HG02970 (cell line): ENCODE measurements at regions not wholly inside any gene's neighbourhood (a gene's known extent, or its start where the extent isn't known, plus 50 kb on each side); places are given as distances from the start of the nearest gene placed in this dataset.
"Not testable (repeated sequence)": the region's sequence is repeated elsewhere in the genome, so short reads cannot be mapped to it uniquely, and the experiment has no call there.

Experiments
- ATAC-seq: cut with Tn5 transposase; IDR thresholded peaks from one replicate; pipeline ENCODE4 v1.9.1; 2021; ENCODE audit warnings: mild to moderate bottlenecking, moderate library complexity, moderate number of reproducible peaks; ENCODE audit not compliant: unreplicated experiment, low FRiP score

DNA sequence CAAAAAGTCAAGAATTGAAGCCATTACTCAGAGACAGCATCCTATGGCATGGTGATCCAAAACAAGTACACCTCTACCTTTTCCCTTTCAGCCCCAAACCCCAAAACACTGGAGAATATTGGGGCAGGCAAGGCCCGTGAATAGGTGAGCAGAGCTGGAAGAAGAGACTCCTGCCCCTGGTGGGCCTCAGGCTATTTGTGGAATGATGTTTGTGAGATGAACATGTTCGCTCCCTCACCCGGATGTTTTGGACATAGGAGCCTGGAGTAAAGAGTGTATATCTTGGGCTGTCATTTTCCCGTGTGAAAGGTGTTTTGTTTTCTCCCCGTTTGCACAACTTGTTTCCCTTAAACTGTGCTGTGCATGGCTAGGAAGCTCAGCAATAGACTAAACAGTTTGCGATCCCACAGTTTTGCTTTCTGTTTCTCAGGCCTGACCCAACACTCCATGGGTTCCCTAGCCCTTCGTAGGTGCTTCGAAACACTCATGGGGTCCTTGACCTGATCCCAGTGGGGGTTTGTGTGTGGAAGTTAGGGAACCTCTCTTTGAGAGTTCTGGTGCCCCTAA lies 136.5 kb upstream of the TNP1 start:
- no peak for ATAC-seq

DNA sequence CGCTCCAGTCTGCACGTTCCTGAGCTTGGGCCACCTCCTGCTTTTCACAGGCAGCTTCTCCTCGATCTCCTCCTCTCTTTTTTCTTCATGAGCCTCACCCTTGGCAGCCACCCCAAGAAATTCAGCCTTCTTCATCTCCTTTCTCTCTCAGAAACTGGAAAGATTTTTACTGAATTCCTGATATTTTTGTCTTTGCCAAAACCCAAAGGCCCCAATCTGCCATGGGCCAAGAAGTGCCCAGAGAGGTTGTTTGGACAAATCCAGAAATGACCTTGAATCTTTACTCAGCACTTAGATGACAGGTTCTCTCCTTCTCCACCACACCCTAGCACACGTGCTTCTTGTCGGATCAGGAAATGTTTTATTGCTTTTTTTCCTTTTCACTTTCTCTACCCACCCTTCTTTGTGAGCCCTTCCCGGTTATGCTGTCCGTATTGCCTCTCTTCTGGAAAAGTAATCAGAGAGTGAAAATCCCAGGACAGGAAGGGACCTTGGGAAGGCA lies 134.5 kb upstream of the TNP1 start:
- no peak for ATAC-seq

DNA sequence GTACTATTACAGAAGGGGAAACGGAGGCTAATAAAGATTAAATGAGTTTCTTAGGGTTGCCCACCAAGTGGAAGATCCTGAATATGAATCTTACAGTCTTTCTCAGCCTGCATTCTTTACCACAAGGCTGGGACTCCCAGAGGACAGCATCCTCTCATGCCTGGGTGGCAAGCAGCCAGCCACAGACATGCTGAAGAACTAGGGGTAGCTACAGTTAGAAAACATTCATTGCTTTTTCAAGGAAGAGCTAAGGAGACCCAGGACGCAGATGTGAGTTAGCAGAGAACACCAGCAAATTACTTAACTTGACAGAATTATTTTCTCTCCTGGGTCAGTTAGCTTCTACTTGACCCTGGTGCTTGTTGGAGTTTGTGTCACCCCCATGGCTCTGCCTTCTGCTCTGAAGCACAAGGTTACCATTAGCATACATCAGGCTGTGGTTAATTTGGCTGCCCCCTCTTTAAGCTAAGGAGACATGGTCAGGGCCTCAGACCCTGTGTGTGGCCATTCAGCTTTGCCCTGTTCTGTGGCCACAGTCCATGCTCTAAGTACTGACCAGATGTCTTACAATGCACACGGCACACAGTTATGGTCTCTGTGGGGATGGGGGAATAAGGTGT lies 132.3 kb upstream of the TNP1 start:
- ATAC-seq: no peak

DNA sequence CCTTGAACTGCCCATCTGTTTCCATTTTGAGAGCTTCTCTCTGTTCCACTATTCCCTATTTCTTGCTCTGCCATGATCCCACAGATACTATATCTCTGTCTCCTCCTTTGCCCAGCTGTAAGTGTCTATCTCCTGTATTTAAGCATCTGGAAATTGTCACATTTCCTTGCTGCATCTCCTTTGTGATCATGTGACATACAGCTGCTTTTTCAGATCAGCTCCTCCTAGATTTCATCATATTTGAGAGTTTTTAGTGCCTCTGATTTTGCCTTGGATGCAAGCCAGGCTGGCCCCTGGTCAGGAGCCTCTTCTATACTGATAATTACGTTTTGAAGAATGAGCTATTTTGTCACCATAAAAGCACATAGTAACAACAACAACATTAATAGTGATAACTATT lies 131.7 kb upstream of the TNP1 start:
- no peak for ATAC-seq

DNA sequence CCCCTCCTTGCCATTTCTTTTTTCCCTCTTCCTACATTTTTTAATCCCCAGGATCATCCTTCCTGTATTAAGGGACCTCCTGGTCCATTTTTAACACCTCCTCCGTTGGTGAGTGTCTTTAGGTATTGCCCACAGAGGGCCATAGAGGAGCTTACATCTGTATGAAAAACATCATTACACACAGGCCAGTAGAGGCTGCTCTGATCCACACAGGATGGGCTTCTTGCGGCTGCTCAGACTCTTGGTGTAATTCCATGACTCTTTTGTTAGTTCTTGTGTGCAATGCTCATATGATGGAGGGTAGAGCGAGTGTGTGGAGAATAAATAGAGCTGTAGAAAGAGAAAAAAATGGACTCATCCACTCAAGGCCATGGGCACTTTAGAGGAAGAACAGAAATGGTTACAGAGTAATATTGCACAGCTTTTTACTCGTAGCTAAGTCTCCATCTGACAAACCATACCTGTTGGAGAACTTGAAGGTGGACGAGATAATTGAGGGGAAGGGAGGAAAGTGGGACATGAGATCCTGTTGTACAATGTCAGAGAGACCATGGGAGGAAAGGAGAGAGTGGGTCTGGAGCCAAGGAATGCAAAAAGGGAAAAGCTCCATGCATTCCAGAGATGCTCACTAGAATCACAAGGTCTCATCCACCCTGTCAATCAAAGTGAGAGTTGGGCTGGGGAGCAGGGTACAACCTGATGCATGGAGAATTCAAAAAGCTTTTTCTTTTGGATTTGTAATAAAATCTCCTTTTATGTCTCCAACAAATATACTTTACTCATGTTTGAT lies 129.7 kb upstream of the TNP1 start:
- no peak for ATAC-seq

DNA sequence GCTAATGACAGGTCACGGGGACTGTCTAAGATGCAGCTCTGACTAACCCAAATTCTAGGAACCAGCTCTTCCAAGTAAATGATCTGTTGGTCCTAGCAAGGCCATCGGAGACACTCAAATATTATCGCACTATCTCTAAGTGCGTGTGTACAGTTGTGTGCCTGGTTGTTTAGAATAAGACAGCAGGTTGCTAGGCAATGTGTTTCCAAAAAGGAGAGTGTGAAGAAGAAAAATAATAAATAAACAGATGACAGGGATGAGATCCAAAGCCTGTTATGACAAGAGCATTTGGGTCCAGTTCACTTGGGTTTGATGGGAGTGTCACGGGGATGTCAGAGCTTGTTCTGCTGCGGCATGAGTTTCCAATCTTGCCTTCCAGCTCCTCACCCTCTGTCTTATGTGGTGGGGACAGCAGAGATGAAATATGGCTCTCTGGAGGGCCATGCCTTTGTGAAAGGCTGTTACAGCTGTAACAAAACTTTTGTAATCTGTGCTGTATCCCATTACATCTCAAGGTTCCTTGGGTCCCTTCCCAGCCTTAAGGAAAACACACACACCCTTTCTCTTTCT lies 127.5 kb upstream of the TNP1 start:
- no peak for ATAC-seq

DNA sequence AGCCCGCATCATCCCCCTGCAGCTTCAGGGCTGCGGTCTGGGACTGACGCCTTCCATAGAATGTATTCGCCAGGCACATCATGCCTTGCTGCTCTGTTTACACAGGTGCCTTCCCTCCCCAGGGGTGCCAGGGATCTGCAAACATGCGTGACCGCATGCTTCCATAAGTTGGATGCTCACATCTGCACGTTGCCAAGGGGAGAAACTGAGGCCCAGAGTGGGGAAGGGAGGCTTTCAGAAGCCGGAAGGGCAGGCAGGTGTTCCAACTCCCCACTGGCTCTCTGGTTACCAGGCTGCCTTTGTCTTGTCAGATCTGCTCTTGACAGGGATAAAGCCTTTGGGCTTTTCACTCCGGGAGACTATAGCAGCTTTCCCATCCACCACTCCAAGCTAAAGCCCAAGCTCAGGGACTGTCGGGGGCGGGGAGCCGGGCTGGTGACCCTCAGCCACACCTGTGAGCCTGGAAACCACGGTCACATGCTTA lies 125.8 kb upstream of the TNP1 start:
- ATAC-seq: no peak

DNA sequence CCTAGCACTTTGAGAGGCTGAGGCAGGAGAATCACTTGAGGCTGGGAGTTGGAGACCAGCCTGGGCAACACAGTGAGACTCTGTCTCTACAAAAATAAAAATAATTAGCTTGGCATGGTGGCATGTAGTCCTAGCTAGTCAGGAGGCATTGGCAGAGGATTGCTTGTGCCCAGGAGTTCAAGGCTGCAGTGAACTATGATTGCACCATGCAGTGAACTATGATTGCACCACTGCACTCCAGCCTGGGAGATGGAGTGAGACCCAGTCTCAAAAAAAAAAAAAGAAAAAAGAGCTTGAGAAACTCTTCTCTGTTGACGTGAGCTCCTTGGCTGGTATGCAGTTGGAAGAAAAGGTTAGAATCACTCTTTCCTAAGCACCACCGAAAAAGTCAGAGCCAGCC lies 125.1 kb upstream of the TNP1 start:
- ATAC-seq: no peak

DNA sequence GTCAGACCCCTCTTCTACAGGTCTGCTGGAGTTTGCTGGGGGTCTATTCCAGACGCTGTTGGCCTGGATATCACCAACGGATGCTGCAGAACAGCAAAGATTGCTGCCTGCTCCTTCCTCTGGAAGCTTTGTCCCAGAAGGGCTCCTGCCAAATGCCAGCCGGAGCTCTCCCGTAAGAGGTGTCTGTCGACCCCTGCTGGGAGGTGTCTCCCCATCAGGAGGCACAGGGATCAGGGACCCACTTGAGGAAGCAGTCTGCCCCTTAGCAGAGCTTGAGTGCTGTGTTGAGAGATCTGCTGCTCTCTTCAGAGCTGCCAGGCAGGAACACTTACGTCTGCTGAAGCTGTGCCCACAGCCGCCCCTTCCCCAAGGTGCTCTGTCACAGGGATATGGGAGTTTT lies 122.1 kb upstream of the TNP1 start:
- ATAC-seq: not testable (repeated sequence)

DNA sequence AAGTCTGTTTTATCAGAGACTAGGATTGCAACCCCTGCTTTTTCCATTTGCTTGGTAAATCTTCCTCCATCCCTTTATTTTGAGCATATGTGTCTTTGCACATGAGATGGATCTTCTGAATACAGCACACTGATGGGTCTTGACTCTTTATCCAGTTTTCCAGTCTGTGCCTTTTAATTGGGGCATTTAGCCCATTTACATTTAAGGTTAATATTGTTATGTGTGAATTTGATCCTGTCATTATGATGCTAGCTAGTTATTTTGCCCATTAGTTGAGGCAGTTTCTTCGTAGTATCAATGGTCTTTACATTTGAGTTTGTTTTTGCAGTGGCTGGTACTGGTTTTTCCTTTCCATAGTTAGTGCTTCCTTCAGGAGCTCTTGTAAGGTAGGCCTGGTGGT lies 120.6 kb upstream of the TNP1 start:
- not testable (repeated sequence) for ATAC-seq

DNA sequence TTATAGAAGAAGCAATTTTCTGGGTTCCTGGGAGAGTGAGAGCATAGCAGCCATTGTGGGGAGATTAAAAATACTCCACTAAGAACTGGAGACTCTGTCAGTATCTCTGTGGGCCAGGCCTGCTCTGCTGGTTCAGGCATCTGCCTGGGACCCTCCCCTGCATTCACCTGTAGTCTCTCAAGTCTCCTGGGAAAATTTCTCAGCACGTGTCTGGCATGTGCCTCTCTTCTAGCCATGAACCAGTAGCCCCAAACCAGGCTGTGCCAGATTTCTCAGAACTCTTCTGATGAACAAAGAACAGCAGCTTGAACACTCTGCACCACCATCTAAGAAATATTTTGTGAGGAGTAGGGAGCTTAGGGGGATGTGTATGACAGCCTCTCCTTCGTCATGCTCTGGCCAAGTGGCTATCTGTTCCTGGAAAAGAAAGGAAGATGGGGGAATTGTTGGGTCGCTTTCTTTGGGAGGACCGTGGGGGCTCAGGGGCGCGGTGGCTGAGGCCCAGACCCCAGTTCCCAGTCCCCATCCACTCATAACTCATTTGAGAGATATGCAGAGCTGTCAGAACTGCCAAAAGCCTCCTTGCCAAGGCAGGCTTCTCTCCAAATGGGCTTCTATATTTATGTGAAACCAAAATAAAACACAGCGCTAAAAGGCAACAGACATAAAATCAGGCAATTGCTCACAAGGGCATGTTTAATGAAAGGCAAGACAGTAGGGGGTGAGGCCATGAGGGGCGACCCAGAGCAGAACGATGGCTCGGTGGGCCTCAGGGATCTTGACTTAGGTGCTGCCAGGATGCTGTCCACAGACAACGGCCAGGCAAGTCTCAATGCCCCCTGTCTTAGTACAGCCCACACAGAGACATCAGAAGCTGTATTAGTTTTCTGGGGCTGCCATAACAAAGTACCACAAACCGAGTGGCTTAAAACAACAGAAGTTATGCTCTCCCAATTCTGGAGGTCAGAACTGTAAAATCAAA lies 114.7 kb upstream of the TNP1 start:
- ATAC-seq: no peak

DNA sequence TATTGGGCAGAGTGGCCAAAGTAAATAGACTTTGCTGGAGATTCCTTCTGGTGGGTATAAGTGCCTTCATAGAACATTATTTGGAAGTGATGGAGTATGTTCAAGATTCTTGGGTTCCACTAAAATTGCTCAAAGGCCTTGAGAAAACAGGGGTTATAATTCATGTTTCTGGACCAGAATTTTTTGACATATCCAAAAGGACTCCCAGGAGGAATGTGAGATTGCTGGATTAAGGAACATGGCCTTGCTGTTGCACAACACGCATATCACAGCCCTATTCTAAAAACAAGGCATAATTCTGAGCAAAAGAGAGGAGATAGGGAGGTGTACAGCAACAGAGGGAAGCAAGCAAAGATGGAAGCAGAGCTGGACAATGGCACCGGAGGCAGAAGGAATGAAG lies 111.7 kb upstream of the TNP1 start:
- ATAC-seq: no peak

DNA sequence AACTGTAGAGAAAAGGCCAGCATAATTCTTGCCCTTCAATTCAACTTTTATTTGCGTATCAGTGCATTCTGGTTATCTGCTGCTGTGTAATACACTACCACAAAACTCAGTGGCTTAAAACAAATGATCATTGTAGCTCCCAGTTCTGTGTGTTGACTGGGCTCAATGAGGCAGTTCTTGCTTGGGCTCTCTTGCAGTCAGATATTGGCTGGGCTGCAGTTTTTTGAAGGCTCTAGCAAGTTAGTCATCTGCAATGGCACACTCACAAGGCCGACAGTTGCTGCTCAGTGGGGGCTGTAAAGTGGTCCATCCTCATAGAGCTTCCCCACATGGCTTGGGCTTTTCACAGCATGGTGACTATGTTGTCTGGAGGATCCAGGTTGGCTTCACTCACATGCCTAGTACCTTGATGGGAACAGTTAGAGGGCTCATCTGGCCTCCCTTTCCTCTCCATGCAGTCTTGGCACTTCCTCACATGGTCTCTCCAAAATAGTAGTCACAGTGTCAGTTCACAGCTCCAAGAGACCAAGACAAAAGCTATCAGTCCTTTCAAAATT lies 110.6 kb upstream of the TNP1 start:
- ATAC-seq: no peak

DNA sequence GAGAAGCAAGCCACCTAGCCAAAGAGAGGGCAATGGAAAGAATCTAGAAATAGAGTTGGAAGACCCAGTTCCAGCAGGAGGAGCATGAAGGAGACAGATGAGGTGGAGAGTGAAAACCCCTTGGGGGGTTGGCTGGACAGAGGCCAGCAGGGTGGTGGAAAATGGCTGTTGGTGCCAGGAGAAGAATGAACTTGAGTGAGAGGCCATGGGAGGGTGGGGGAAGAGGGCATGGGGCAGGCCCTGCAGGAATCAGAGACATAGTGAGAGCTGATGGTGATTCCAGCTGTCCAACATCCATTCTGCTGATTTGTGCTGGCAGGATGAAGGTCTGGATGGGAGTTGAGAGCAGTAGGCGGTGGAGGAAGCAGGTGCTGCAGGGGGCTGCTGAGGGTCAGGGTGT lies 108.0 kb upstream of the TNP1 start:
- no peak for ATAC-seq

DNA sequence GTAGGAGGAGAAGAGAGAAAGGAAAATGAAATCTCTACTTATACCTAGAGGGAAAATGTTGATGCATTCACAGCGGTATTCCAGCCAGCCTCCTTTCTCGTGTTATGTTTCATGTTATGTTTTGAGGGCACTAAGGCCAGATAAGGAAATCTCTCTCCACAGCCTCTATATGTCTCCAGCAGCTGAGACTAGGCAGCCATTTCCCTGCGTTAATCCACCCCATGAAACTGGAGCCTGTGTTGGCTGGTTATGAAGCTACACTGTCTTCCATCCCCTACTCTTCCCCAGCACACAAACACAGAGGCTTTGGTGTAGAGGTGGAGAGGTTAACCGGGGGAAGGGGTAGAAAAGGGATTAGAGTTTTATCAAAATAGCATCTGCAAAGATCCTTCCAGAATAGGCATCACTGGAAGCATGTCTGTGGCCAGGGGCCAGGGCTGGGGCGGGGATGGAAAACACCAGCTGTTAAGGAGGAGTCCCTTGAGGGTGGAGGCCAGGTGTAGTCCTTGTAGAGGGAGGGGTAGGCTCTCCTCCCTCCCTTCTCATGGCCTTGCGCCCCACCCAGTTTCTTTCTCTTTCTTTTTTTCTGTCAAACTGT lies 100.9 kb upstream of the TNP1 start:
- no peak for ATAC-seq

DNA sequence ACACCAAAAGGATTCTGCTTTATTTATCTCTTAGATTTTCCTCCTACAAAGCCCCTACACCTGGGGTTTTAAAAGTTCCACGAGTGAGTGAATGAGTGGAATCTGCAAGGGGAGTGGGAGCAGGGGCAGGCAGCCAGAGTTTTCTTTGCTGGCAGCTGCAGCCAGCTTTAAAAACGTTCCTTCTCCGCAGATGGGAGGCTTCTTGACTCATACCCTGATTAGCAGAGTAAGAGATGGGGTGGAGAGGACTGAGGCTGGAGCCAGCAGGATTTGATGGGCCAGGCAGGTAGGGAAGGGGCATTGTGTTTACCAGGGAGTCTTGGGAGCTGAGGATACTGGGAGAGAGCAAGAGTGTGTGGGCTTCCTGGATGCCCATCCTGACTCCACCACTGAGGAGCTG lies 99.6 kb upstream of the TNP1 start:
- ATAC-seq: no peak

DNA sequence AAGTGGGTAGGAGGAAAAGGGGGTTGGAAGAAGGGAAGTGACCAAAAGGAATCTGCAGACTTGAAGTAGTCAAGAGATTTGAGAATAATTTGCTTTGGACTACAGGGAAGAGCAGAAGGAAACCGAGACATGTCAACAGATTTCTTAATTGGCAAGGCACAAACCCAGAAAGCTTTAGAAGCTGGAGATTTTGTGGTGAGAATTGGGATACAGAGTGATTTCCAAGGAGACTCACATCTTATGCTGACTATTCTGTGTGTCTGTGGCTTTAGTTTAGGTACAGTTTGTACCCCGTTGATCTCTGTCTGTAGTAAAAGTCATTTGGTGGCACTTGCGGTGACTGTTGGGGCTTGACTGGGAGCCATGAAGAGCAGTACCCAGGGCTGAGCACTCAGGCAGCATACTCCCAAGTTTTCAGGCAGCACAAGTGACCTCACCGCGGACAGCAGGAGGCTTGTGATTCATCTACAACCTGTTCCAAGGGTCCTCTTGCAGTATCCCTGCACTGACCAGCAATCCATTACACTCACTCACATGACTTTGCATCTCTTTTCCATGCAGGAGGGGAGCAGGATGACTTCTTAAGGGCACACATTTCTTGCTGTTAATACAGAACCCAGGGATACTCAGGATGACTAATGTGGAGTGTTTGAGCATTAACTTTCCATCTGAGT lies 97.1 kb upstream of the TNP1 start:
- ATAC-seq: no peak

DNA sequence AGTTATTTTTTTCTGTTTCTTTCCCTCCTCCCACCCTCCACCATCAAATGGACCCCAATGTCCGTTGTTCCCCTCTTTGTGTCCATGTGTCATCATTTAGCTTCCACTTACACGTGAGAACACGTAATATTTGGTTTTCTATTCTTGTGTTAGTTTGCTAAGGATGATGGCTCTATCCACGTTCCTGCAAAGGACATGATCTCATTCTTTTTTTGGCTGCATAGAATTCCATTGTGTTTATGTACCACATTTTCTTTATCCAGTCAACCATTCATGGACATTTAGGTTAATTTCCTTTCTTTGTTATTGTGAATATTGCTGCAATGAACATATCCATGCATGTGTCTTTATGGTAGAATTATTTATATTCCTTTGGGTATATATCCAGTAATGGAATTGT lies 91.3 kb upstream of the TNP1 start:
- no peak for ATAC-seq

DNA sequence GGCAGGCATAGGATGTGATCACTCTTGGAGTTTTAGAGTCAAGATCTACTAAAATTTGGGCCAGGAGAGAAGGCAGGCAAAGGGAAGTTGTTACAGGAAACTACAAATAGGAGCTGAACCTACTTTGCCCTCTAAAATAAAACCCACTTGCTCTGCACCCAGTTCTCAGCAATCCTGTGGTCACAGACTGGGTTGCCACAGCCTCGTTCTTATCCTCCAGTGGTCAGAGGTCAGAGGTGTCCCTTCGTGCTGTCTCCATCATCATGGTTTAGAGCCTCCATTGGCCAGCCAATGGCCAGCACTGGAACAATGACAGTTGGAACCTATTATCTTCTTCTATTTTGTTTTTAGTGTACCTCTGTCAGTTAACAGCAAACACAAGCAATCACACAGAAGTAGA lies 90.7 kb upstream of the TNP1 start:
- no peak for ATAC-seq
